ENCODE measurements at regions not wholly inside any gene's neighbourhood (a gene's known extent, or its start where the extent isn't known, plus 50 kb on each side); places are given as distances from the start of the nearest gene placed in this dataset.

DNA sequence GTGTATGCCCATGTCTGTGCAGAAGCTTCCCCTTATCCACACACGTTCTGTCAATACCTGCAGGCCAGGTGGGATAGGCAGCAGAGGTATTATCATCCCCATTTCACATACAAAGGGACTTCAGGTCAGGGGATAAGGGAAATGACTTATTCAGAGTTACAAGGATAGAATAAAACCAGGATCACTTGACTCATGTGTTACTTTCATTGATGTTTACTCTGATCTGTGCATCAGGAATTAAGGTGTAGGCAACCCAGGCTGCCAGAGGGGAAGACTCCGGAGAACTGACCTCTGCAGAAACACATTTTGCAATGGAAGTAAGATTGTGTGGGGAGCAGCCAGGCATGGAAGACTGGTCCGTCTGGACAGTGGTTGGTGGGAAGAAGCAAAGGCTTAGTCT lies 74.2 kb upstream of the FSTL4 start:
- WGBS = 86% methylated on average over 3 of the region's 3 CpGs
- intact Hi-C loops (cut with DNase I) = no loop called here
- TF ChIP-seq, protein P1, sequence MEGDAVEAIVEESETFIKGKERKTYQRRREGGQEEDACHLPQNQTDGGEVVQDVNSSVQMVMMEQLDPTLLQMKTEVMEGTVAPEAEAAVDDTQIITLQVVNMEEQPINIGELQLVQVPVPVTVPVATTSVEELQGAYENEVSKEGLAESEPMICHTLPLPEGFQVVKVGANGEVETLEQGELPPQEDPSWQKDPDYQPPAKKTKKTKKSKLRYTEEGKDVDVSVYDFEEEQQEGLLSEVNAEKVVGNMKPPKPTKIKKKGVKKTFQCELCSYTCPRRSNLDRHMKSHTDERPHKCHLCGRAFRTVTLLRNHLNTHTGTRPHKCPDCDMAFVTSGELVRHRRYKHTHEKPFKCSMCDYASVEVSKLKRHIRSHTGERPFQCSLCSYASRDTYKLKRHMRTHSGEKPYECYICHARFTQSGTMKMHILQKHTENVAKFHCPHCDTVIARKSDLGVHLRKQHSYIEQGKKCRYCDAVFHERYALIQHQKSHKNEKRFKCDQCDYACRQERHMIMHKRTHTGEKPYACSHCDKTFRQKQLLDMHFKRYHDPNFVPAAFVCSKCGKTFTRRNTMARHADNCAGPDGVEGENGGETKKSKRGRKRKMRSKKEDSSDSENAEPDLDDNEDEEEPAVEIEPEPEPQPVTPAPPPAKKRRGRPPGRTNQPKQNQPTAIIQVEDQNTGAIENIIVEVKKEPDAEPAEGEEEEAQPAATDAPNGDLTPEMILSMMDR (IDR thresholded peaks at IDR 0.05) = no peak
- no peak for TF ChIP-seq POLR2AphosphoS5 (IDR thresholded peaks at IDR 0.05)
- TF ChIP-seq POLR2A (IDR thresholded peaks at IDR 0.05; ENCODE audit: low read depth) = no peak
- TF ChIP-seq EP300 (IDR thresholded peaks at IDR 0.05) = no peak

DNA sequence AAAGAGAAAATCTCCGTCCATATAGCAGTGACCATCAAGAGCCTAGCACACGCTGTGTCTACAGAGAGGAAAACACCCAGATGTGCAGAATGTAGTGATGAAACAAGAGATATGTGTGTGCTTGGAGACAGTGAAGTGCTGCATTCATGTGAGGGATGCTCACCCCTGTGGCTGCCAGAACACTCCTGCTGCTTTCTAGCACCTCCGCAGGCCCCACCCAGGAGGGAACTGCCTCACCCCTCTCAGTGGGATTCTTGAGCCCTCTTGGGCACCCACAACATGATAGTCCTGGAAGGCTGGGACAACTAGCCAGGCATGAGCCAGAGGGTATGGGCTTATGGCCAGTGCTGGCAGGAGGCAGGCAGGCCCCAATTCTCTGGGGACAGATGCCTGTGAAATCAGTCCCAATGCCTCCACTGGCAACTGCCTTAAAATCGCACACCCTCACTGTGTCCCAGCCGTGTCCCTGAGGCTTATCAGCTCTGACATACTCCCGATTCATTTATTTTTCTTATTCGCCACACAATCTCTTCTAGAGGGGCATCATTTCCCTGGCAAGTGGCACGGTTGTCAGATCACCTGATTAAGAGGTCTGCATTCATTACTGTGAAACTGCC lies 73.2 kb upstream of the FSTL4 start:
- Histone ChIP-seq H3K4me1 (no peaks in the 10 kb centered on the region), H3K9me3 (no peaks in the 10 kb centered on the region), H3K27ac (replicated peaks in 1 of 4) (no peak overlapping the region), H3K36me3 (no peaks in the 10 kb centered on the region), H3K27me3 (peaks cover 0 to 34% (median 0%) of the 10 kb centered on the region in 4 donors), H3K4me3 (no peak overlapping the region)
- 80% methylated on average over 8 of the region's 8 CpGs for WGBS
- TF ChIP-seq, protein P1 (IDR thresholded peaks at IDR 0.05) = no peak
- TF ChIP-seq POLR2AphosphoS5 (IDR thresholded peaks at IDR 0.05) (no peak), EP300 (IDR thresholded peaks at IDR 0.05) (no peak), POLR2A (IDR thresholded peaks at IDR 0.05; ENCODE audit: low read depth) (no peak)
- no peak for DNase-seq (ENCODE audit: extremely low spot score)
- intact Hi-C loops (cut with DNase I) = no loop called here

More for the DNA sequence above, 74.2 kb upstream of the FSTL4 start:
- H3K36me3 ChIP-seq = no peaks in the 10 kb centered on the region
- no peak overlapping the region for H3K27ac ChIP-seq (replicated peaks in 1 of 4)
- DNase-seq (ENCODE audit: extremely low spot score) = no peak
- no peak overlapping the region for H3K4me3 ChIP-seq
- H3K9me3 ChIP-seq = no peaks in the 10 kb centered on the region
- H3K27me3 ChIP-seq = peaks cover 0 to 38% (median 0%) of the 10 kb centered on the region in 4 donors
- no peaks in the 10 kb centered on the region for H3K4me1 ChIP-seq

DNA sequence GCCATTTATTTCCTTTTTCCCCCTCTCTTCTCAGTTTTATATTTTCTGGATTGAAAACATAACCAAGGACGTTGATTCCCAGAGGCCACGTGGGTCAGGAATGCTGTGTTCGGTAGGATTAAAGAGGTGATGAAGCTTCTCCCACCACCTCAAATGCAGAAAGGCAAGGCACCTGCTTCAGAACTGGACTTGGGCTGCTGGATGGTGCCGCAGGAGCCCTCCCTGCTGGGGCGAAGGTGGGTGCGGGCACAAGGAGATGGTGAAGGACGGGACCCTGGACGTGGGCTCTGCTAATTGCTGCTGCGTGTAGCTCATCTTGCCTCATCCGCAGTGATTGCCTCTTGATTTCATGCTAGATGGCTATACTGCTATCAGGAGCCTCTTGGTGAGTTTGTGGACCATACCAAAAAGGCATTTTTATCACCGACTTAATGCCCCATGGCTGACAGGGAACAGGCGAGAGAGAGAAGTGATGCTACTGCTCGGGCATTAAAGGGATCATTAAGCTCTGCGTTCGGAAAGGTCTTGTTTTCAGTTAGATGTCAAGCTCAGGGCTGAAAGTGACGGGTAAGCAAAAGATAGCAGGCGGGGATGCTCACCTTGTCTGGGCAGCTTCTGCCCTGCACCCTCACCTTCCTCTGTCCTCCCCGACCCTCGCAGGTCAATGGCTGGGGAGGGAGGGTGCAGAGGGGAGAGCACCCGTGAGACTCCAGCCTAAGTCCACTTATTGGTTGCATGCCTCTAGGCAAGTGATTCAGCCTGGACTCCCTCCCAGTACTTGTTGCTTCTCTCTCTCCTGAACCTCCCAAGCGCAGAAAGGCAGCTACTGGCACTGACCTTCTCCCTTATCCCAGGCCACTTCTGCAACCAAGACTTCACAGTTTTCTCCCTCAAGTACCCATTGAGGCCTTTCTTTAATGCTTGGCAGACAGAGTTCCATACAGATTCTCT lies 71.6 kb upstream of the FSTL4 start:
- peaks cover 0 to 25% (median 0%) of the 10 kb centered on the region in 4 donors for H3K27me3 ChIP-seq
- TF ChIP-seq POLR2AphosphoS5 (IDR thresholded peaks at IDR 0.05) (no peak), EP300 (IDR thresholded peaks at IDR 0.05) (no peak), POLR2A (IDR thresholded peaks at IDR 0.05; ENCODE audit: low read depth) (no peak)
- TF ChIP-seq, protein P1 (IDR thresholded peaks at IDR 0.05) = no peak
- H3K4me3 ChIP-seq = no peak overlapping the region
- no peaks in the 10 kb centered on the region for H3K4me1 ChIP-seq
- WGBS = 77% methylated on average over 19 of the region's 21 CpGs
- DNase-seq (ENCODE audit: extremely low spot score) = no peak
- H3K36me3 ChIP-seq = no peaks in the 10 kb centered on the region
- no peak overlapping the region for H3K27ac ChIP-seq (replicated peaks in 1 of 4)
- intact Hi-C loops (cut with DNase I) = no loop called here
- no peaks in the 10 kb centered on the region for H3K9me3 ChIP-seq

DNA sequence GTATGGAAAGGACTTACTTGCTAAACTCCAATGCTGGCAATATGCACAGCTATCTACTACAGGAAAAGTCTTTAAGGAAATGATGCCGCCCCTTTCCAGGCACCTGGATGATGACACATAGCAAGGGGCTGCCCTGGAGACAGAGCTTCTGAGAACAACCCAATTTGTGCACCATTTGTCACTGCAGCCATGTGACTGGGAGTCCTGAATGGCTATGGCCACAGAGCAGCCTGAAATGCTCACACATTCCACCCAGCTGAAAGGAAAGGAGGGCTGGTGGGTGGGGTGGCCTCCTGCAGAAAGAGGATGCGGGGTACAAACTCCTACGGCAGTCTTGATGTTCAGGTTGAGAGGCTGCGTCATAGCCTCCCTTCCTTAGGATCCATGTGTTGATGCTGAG lies 70.1 kb upstream of the FSTL4 start:
- H3K9me3 ChIP-seq = no peaks in the 10 kb centered on the region
- H3K36me3 ChIP-seq = no peaks in the 10 kb centered on the region
- no peak overlapping the region for H3K4me3 ChIP-seq
- 74% methylated on average over 4 of the region's 4 CpGs for WGBS
- H3K4me1 ChIP-seq = no peaks in the 10 kb centered on the region
- intact Hi-C loops (cut with DNase I) = no loop called here
- H3K27me3 ChIP-seq = peaks cover 0 to 20% (median 0%) of the 10 kb centered on the region in 4 donors
- no peak overlapping the region for H3K27ac ChIP-seq (replicated peaks in 1 of 4)
- DNase-seq (ENCODE audit: extremely low spot score) = peak; percentile 60
- no peak for TF ChIP-seq EP300 (IDR thresholded peaks at IDR 0.05)
- TF ChIP-seq, protein P1 (IDR thresholded peaks at IDR 0.05) = no peak
